WTC11 (cell line): ENCODE measurements at regions not wholly inside any gene's neighbourhood (a gene's known extent, or its start where the extent isn't known, plus 50 kb on each side); places are given as distances from the start of the nearest gene placed in this dataset.

ENCODE experiments used
- ATAC-seq: fragments of 200-7000 bp; cut with Tn5 transposase; 2 replicates; pipeline ENCODE4 v1.10.0; 2021; ENCODE audit warnings: mild to moderate bottlenecking, moderate library complexity
- CTCF ChIA-PET: fragments of 300-600 bp; sonication (Branson Sonifier 250); formaldehyde crosslinking; loops from one replicate; lab custom pipeline; 2021; ENCODE audit warnings: antibody characterized with exemption; lab: Charles Lee
- POLR2A ChIA-PET: fragments of 350-600 bp; sonication (Branson Sonifier 250); formaldehyde crosslinking; loops from one replicate; lab custom pipeline; 2021; ENCODE audit warnings: antibody characterized with exemption; lab: Charles Lee
- DNase-seq: peaks from one replicate; pipeline ENCODE4 v3.0.0; 2021; ENCODE audit warnings: low spot score
- H3K27ac Mint-ChIP-seq: 2 replicates; pipeline ENCODE4 v1.8.0; 2021; ENCODE audit warnings: mixed read lengths
- H3K27me3 Mint-ChIP-seq: 2 replicates; pipeline ENCODE4 v1.8.0; 2021; ENCODE audit warnings: low read depth, mild to moderate bottlenecking, moderate library complexity, mixed read lengths
- H3K36me3 Mint-ChIP-seq: 2 replicates; pipeline ENCODE4 v1.8.0; 2021; ENCODE audit warnings: mixed read lengths
- H3K4me1 Mint-ChIP-seq: 2 replicates; pipeline ENCODE4 v1.8.0; 2022; ENCODE audit warnings: mixed read lengths
- H3K4me3 Mint-ChIP-seq: 2 replicates; pipeline ENCODE4 v1.8.0; 2021; ENCODE audit warnings: mild to moderate bottlenecking, moderate library complexity, mixed read lengths
- H3K9me3 Mint-ChIP-seq: 2 replicates; pipeline ENCODE4 v1.8.0; 2021; ENCODE audit warnings: mixed read lengths
- ATF2 ChIP-seq: sonication (generic); formaldehyde crosslinking; IDR thresholded peaks from 2 replicates; pipeline ENCODE4 v1.8.1; 2022; ENCODE audit warnings: low read depth, missing genetic modification reagents, borderline replicate concordance
- ELF4 ChIP-seq: sonication (generic); formaldehyde crosslinking; IDR thresholded peaks from 2 replicates; pipeline ENCODE4 v1.8.1; 2022; ENCODE audit warnings: low read depth, mild to moderate bottlenecking, moderate library complexity, missing genetic modification reagents
- EMX1 ChIP-seq: fragments of 250-450 bp; sonication (Bioruptor Pico); IDR thresholded peaks from 2 replicates; pipeline ENCODE4 v1.8.0; 2021; ENCODE audit warnings: mild to moderate bottlenecking
- ESRRA ChIP-seq: sonication (generic); formaldehyde crosslinking; IDR thresholded peaks from 2 replicates; pipeline ENCODE4 v1.8.1; 2022; ENCODE audit warnings: mild to moderate bottlenecking, missing genetic modification reagents, borderline replicate concordance
- GRHL2 ChIP-seq: fragments of 250-450 bp; sonication (Bioruptor Pico); IDR thresholded peaks from 2 replicates; pipeline ENCODE4 v1.8.0; 2022; ENCODE audit warnings: mild to moderate bottlenecking, moderate library complexity; ENCODE audit not compliant: insufficient replicate concordance, severe bottlenecking
- KAT7 ChIP-seq: sonication (generic); formaldehyde crosslinking; IDR thresholded peaks from 2 replicates; pipeline ENCODE4 v1.8.1; 2023; ENCODE audit warnings: missing genetic modification reagents, mild to moderate bottlenecking, borderline replicate concordance
- MXD4 ChIP-seq: fragments of 250-450 bp; sonication (Bioruptor Pico); IDR thresholded peaks from 2 replicates; pipeline ENCODE4 v1.8.0; 2021; ENCODE audit warnings: mild to moderate bottlenecking, moderate library complexity, borderline replicate concordance
- MYBL2 ChIP-seq: sonication (generic); formaldehyde crosslinking; IDR thresholded peaks from 2 replicates; pipeline ENCODE4 v1.8.1; 2023; ENCODE audit warnings: mild to moderate bottlenecking, moderate library complexity, missing genetic modification reagents
- PRDM15 ChIP-seq: sonication (generic); formaldehyde crosslinking; IDR thresholded peaks from 2 replicates; pipeline ENCODE4 v1.8.0; 2022; ENCODE audit warnings: missing genetic modification reagents
- RELA ChIP-seq: sonication (generic); formaldehyde crosslinking; IDR thresholded peaks from 2 replicates; pipeline ENCODE4 v1.8.1; 2022; ENCODE audit warnings: missing genetic modification reagents, mild to moderate bottlenecking, borderline replicate concordance
- STAT6 ChIP-seq: sonication (generic); formaldehyde crosslinking; conservative IDR thresholded peaks from 2 replicates; pipeline ENCODE4 v1.8.1; 2023; ENCODE audit warnings: mild to moderate bottlenecking, low read depth, missing genetic modification reagents, moderate library complexity
- ZBTB21 ChIP-seq: sonication (generic); formaldehyde crosslinking; IDR thresholded peaks from 2 replicates; pipeline ENCODE4 v1.8.1; 2023; ENCODE audit warnings: mild to moderate bottlenecking, missing genetic modification reagents, borderline replicate concordance
- ZMAT4 ChIP-seq: fragments of 250-450 bp; sonication (Bioruptor Pico); IDR thresholded peaks from 2 replicates; pipeline ENCODE4 v1.9.0; 2021; ENCODE audit warnings: mild to moderate bottlenecking
- ZNF121 ChIP-seq: sonication (generic); formaldehyde crosslinking; IDR thresholded peaks from 2 replicates; pipeline ENCODE4 v1.8.0; 2023; ENCODE audit warnings: missing genetic modification reagents
- ZNF281 ChIP-seq: sonication (generic); formaldehyde crosslinking; IDR thresholded peaks from 2 replicates; pipeline ENCODE4 v1.8.0; 2023; ENCODE audit warnings: mild to moderate bottlenecking, missing genetic modification reagents

- Mint-ChIP-seq H3K27ac (no peak overlapping the region), H3K4me1 (no peaks in the 10 kb centered on the region), H3K4me3 (no peak overlapping the region), H3K27me3 (no peaks in the 10 kb centered on the region)
- CTCF ChIA-PET: interaction anchor here (0.5 to 1.1 kb wide), 2 partner anchors 64 to 79 kb away, joined by 3 read pairs; no protein-coding TSS in a partner anchor
- no peak for DNase-seq
- POLR2A ChIA-PET: no interaction called here
- TF ChIP-seq PRDM15 (CRISPR knock-in tag) (no peak), KAT7 (no peak), ELF4 (CRISPR knock-in tag) (no peak), ATF2 (CRISPR knock-in tag) (no peak), ZNF281 (no peak), GRHL2 (CRISPR knock-in tag) (no peak), ZNF121 (CRISPR knock-in tag) (no peak), ZMAT4 (CRISPR knock-in tag) (no peak), EMX1 (CRISPR knock-in tag) (no peak), ESRRA (no peak), ZBTB21 (CRISPR knock-in tag) (no peak), RELA (no peak)
- TF ChIP-seq, all 79 proteins: peak for 0
- no peaks in the 10 kb centered on the region for H3K9me3 Mint-ChIP-seq
- ATAC-seq: no peak
- no peaks in the 10 kb centered on the region for H3K36me3 Mint-ChIP-seq
Measured at GRCh38 chr11:45000918-45001317, 50.2 kb upstream of the TP53I11 start.

GRCh38 chr11:45001466-45002165 is 50.9 kb upstream of the TP53I11 start:
- no peaks in the 10 kb centered on the region for H3K9me3 Mint-ChIP-seq
- DNase-seq (no peak), ATAC-seq (no peak)
- POLR2A ChIA-PET: no interaction called here
- H3K4me3 Mint-ChIP-seq: no peak overlapping the region
- H3K27me3 Mint-ChIP-seq: no peaks in the 10 kb centered on the region; the same call in 1 of the 2 replicates
- no peak overlapping the region for H3K27ac Mint-ChIP-seq
- CTCF ChIA-PET: interaction anchor here (1.1 kb wide), 1 partner anchor 65 kb away, joined by 3 read pairs; no protein-coding TSS in a partner anchor
- H3K4me1 Mint-ChIP-seq: no peaks in the 10 kb centered on the region
- no peaks in the 10 kb centered on the region for H3K36me3 Mint-ChIP-seq
- no peak for TF ChIP-seq PRDM15 (CRISPR knock-in tag)
- TF ChIP-seq ELF4 (CRISPR knock-in tag): no peak
- TF ChIP-seq ZNF281: no peak
- TF ChIP-seq MYBL2: no peak
- TF ChIP-seq MXD4 (CRISPR knock-in tag): no peak
- TF ChIP-seq STAT6 (CRISPR knock-in tag): no peak
- TF ChIP-seq EMX1 (CRISPR knock-in tag): no peak
